ENCODE measurements at regions not wholly inside any gene's neighbourhood (a gene's known extent, or its start where the extent isn't known, plus 50 kb on each side); places are given as distances from the start of the nearest gene placed in this dataset.

DNA sequence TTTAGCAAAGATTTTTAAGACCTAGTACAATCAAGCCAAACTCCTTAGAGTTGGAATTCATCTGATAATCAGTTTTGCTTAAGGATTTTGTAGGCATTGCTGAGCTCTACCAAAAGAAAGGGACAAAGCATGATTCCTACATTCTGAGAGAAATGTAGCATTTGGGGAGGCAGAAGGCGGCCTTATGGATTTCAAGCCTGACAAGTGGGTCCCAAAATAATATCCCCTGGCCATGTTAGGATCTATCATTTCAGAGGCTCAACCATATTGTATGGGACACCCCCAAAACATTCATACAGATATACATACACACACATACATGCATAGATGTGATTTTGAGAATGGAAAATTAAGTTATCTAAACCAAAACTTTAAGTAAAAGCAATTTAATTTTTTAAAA, 257.8 kb upstream of the VLDLR start (continued):
- TF ChIP-seq, protein P1, sequence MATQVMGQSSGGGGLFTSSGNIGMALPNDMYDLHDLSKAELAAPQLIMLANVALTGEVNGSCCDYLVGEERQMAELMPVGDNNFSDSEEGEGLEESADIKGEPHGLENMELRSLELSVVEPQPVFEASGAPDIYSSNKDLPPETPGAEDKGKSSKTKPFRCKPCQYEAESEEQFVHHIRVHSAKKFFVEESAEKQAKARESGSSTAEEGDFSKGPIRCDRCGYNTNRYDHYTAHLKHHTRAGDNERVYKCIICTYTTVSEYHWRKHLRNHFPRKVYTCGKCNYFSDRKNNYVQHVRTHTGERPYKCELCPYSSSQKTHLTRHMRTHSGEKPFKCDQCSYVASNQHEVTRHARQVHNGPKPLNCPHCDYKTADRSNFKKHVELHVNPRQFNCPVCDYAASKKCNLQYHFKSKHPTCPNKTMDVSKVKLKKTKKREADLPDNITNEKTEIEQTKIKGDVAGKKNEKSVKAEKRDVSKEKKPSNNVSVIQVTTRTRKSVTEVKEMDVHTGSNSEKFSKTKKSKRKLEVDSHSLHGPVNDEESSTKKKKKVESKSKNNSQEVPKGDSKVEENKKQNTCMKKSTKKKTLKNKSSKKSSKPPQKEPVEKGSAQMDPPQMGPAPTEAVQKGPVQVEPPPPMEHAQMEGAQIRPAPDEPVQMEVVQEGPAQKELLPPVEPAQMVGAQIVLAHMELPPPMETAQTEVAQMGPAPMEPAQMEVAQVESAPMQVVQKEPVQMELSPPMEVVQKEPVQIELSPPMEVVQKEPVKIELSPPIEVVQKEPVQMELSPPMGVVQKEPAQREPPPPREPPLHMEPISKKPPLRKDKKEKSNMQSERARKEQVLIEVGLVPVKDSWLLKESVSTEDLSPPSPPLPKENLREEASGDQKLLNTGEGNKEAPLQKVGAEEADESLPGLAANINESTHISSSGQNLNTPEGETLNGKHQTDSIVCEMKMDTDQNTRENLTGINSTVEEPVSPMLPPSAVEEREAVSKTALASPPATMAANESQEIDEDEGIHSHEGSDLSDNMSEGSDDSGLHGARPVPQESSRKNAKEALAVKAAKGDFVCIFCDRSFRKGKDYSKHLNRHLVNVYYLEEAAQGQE (IDR thresholded peaks at IDR 0.05; ENCODE audit: unreplicated experiment) = no peak
- TF ChIP-seq, protein P2, sequence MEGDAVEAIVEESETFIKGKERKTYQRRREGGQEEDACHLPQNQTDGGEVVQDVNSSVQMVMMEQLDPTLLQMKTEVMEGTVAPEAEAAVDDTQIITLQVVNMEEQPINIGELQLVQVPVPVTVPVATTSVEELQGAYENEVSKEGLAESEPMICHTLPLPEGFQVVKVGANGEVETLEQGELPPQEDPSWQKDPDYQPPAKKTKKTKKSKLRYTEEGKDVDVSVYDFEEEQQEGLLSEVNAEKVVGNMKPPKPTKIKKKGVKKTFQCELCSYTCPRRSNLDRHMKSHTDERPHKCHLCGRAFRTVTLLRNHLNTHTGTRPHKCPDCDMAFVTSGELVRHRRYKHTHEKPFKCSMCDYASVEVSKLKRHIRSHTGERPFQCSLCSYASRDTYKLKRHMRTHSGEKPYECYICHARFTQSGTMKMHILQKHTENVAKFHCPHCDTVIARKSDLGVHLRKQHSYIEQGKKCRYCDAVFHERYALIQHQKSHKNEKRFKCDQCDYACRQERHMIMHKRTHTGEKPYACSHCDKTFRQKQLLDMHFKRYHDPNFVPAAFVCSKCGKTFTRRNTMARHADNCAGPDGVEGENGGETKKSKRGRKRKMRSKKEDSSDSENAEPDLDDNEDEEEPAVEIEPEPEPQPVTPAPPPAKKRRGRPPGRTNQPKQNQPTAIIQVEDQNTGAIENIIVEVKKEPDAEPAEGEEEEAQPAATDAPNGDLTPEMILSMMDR (conservative IDR thresholded peaks at IDR 0.05; ENCODE audit: low read depth in 2 of 2) = no peak
- TF ChIP-seq EZH2 (IDR thresholded peaks at IDR 0.05; ENCODE audit: low read depth, unreplicated experiment) (no peak), NANOG (IDR thresholded peaks at IDR 0.05; ENCODE audit: borderline replicate concordance) (no peak)

DNA sequence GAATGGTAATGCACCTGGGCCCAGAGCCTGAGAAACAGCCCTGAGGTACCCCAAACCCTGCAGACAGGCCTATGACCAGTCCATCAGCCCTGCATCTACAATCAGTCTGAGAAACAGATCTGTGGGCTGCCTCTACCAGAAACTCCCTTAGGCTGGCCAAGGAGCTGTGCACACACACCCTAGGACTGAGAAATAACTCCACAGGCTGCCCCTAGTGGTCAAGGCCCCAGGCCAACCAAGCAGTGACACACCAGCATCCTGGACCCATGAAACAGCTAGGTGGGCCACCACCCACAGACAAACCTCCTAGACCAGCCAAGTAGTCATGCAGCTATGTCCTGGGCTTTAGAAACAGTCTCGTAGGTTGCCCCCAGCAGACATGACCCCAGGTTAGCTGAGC, 253.6 kb upstream of the VLDLR start:
- H3K4me3 Mint-ChIP-seq = no peak overlapping the region

More for the DNA sequence above, 253.6 kb upstream of the VLDLR start:
- H3K27ac ChIP-seq (ENCODE audit: low read depth) = no peak overlapping the region
- H3K9me3 Mint-ChIP-seq = no peaks in the 10 kb centered on the region
- no peak overlapping the region for H2AFZ ChIP-seq
- H3K4me1 ChIP-seq (ENCODE audit: insufficient read depth) = peaks cover under 1% of the 10 kb centered on the region; the same call in 1 of the 2 replicates
- peaks cover 6% of the 10 kb centered on the region; the same call in 1 of the 2 replicates for H3K9me2 ChIP-seq (ENCODE audit: insufficient read depth)
- H3K4me3 ChIP-seq = no peak overlapping the region
- ATAC-seq (peak; percentile 55; the same call in 2 of the 3 replicates), DNase-seq (ENCODE audit: low spot score) (no peak)
- no peaks in the 10 kb centered on the region for H3F3A ChIP-seq (replicated peaks; ENCODE audit: low read depth)
- no peaks in the 10 kb centered on the region for H3K27me3 ChIP-seq (ENCODE audit: insufficient read depth)
- no peaks in the 10 kb centered on the region for H3K36me3 ChIP-seq (ENCODE audit: insufficient read depth)
- H3K79me2 ChIP-seq (replicated peaks; ENCODE audit: insufficient read depth) = no peaks in the 10 kb centered on the region
- no peak overlapping the region for H3K4me2 ChIP-seq
- H3K36me3 Mint-ChIP-seq (ENCODE audit: low read depth) = no peaks in the 10 kb centered on the region
- no peak overlapping the region for H3K27ac Mint-ChIP-seq
- H3K27me3 Mint-ChIP-seq (ENCODE audit: insufficient read depth, low read depth, poor library complexity) = no peaks in the 10 kb centered on the region
- H3K4me1 Mint-ChIP-seq = peaks cover 1% of the 10 kb centered on the region
- TF ChIP-seq, protein P1 (IDR thresholded peaks at IDR 0.05; ENCODE audit: unreplicated experiment) = no peak
- TF ChIP-seq, protein P2 (conservative IDR thresholded peaks at IDR 0.05; ENCODE audit: low read depth in 2 of 2) = peak; percentile 25 to 44; a peak in 2 of 4 replicates
- no peaks in the 10 kb centered on the region for H4K20me1 ChIP-seq (replicated peaks; ENCODE audit: insufficient read depth)
